ENCODE measurements at regions not wholly inside any gene's neighbourhood (a gene's known extent, or its start where the extent isn't known, plus 50 kb on each side); places are given as distances from the start of the nearest gene placed in this dataset.
"Not testable (repeated sequence)": the region's sequence is repeated elsewhere in the genome, so short reads cannot be mapped to it uniquely, and the experiment has no call there.

- DNase-seq: not testable (repeated sequence)
These were observed 129.0 kb upstream of the OR4C13 start for GRCh38 chr11:49823188-49823587.

- not testable (repeated sequence) for DNase-seq
These were observed 101.7 kb upstream of the OR4C13 start for GRCh38 chr11:49850541-49850940.

GRCh38 chr11:49851511-49851910 is 100.7 kb upstream of the OR4C13 start:
- DNase-seq: no peak

- DNase-seq: no peak
These were observed 100.2 kb upstream of the OR4C13 start for GRCh38 chr11:49851971-49852389.

- not testable (repeated sequence) for DNase-seq
These were observed 63.3 kb upstream of the OR4C13 start for GRCh38 chr11:49888875-49889274.

DNA sequence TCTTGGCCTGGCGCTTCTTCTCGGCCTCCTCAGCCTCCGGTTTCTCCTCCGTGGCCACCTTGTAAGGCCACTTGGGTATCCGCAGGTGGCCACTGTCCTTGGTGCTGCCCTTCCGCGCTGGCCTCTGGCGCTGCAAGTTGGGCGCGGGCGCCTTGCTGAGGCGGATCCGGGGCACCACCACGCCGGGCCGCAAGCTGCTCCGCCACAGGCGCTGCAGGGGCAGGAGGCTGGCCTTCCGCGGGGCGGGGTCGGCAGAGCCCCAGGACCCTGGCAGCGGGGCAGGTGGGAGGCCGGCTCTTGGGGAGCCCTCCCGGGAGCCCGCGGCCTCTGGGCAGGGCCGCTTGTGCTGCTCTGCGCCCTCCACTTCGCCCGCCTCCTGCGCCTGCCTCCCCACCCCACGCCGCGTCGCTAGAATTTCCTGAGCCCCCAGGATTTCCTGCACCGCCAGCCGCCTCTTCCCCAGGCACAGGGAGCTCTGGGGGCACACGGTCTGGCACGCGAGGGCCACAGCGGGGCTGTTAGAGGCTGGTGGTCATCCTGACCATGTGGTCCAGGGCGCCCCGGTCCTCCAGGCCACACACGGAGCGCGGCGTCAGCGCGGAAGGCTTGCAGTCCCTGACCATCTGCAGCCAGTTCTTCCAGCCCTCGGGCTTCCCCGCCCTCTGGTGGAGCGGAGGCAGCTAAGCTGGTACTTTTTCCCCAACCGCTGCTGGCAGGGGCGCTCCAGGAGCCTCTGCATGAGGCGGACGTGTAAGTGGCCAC is 60.1 kb upstream of the OR4C13 start:
- DNase-seq: not testable (repeated sequence)

- DNase-seq: not testable (repeated sequence)
These were observed 58.7 kb upstream of the OR4C13 start for GRCh38 chr11:49893442-49893841.
